ENCODE measurements at regions not wholly inside any gene's neighbourhood (a gene's known extent, or its start where the extent isn't known, plus 50 kb on each side); places are given as distances from the start of the nearest gene placed in this dataset.
A peak's percentile ranks its signal among the peaks of the same experiment; 100 is the strongest.
"Not testable (repeated sequence)": the region's sequence is repeated elsewhere in the genome, so short reads cannot be mapped to it uniquely, and the experiment has no call there.

DNA sequence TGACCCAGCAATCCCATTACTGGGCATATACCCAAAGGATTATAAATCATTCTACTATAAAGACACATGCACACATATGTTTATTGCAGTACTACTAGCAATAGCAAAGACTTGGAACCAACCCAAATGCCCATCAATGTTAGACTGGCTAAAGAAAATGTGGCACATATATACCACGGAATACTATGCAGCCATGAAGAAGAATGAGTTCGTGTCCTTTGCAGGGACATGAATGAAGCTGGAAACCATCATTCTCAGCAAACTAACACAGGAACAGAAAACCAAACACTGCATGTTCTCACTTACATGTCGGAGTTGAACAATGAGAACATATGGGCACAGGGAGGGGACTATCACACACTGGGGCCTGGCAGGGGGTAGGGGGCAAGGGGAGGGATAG, 183.0 kb downstream of the HACE1 start:
- intact Hi-C loops (cut with DNase I); ATAC-seq; DNase-seq (ENCODE audit: missing footprints): not testable (repeated sequence)

DNA sequence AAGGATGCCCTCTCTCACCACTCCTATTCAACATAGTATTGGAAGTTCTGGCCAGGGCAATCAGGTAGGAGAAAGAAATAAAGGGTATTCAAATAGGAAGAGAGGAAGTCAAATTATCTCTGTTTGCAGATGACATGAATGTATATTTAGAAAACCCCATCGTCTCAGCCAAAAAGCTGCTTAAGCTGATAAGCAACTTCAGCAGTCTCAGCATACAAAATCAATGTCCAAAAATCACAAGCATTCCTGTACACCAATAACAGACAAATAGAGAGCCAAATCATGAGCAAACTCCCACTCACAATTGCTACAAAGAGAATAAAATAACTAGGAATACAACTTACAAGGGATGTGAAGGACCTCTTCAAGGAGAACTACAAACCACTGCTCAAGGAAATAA, 184.6 kb downstream of the HACE1 start:
- DNase-seq (ENCODE audit: missing footprints); intact Hi-C loops (cut with DNase I); ATAC-seq: not testable (repeated sequence)

DNA sequence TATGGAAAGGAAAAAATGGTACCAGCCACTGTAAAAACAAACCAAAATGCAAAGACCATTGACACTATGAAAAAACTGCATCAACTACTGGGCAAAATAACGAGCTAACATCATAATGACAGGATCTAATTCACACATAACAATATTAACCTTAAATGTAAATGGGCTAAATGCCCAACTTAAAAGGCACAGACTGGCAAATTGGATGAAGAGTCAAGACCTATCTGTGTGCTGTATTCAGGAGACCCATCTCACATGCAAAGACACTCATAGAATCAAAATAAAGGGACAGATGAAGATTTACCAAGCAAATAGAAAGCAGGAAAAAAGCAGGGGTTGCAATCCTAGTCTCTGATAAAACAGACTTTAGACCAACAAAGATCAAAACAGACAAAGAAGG, 186.6 kb downstream of the HACE1 start:
- ATAC-seq; DNase-seq (ENCODE audit: missing footprints); intact Hi-C loops (cut with DNase I): not testable (repeated sequence)

DNA sequence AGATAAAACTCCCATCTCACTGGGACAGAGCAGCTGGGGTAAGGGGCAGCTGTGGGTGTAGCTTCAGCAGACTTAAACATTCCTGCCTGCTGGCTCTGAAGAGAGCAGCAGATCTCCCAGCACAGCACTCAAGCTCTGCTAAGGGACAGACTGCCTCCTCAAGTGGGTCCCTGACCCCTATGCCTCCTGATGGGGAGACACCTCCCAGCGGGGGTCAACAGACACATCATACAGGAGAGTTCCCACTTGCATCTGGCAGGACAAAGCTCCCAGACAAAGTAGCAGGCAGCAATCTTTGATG, 188.2 kb downstream of the HACE1 start:
- intact Hi-C loops (cut with DNase I); DNase-seq (ENCODE audit: missing footprints); ATAC-seq: not testable (repeated sequence)

DNA sequence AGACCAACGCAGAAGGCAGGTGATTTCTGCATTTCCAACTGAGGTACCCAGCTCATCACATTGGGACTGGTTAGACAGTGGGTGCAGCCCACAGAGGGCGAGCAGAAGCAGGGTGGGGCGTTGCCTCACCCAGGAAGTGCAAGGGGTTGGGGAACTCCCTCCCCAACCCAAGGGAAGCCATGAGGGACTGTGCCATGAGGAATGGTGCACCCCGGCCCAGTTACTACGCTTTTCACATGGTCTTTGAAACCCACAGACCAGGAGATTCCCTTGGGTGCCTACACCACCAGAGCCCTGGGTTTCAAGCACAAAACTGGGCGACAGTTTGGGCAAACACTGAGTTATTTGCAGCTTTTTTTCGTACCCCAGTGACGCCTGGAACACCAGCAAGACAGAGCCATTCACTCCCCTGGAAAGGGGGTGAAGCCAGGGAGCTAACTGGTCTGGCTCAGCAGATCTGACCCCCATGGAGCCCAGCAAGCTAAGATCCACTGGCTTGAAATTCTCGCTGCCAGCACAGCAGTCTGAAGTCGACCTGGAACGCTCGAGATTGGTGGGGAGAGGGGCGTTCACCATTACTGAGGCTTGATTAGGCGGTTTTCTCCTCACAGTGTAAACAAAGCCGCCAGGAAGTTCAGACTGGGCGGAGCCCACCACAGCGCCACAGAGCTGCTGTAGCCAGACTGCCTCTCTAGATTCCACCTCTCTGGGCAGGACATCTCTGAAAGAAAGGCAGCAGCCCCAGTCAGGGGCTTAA, 188.7 kb downstream of the HACE1 start:
- DNase-seq (ENCODE audit: missing footprints); intact Hi-C loops (cut with DNase I); ATAC-seq: not testable (repeated sequence)

DNA sequence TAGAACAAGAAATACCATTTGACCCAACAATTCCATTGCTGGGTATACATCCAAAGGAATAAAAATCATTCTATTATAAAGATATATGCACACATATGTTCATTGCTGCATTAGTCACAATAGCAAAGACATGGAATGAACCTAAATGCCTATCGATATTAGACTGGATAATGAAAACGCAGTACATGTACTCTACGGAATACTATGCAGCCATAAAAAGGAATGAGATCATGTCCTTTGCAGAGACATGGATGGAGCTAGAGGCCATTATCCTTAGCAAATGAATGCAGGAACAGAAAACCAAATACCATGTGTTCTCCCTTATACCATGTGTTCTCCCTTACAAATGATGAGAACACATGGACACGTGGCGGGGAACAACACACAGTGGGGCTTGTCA, 190.2 kb downstream of the HACE1 start:
- DNase-seq (ENCODE audit: missing footprints) (no peak), ATAC-seq (no peak)
- intact Hi-C loops (cut with DNase I) = no loop called here

DNA sequence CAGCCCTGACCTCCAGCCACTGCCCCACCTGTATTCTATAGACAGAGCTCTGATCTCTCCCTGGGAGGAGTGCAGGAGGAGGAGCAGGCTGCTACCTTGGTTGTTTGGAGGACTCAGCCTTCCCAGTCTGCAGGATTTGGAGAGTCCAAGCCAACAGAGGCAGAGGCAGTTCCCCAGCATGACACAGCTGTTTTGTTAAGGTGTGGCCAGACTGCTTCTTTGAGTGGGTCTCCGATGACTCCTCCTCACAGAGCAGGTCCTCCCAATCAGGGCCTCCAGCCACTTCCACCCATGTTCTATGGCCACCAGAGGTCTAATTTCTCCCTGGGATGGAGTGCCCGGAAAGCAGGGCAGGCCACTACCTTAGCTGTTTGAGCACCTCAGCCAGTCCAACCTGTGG, 203.5 kb downstream of the HACE1 start:
- intact Hi-C loops (cut with DNase I) = no loop called here
- ATAC-seq (no peak), DNase-seq (ENCODE audit: missing footprints) (no peak)

DNA sequence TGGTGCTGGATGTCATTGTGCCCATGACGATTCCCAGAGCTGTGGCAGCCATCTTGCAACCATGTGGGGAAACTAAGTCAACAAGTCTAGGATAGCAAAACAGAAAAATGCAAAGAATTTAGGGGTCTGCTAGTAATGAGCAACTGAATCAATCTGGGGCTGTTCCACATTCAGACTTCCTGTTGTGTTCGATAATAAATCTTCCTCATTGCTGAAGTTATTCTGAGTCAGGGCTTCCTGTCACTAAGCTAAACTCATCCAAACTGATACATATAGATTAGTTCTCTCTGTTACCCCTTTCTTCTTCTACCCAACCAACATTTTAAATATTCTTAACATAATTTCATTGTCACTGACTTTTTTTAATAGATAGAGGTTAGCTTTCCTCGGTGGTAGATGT, 205.9 kb downstream of the HACE1 start:
- intact Hi-C loops (cut with DNase I) = no loop called here
- no peak for ATAC-seq
- no peak for DNase-seq (ENCODE audit: missing footprints)

DNA sequence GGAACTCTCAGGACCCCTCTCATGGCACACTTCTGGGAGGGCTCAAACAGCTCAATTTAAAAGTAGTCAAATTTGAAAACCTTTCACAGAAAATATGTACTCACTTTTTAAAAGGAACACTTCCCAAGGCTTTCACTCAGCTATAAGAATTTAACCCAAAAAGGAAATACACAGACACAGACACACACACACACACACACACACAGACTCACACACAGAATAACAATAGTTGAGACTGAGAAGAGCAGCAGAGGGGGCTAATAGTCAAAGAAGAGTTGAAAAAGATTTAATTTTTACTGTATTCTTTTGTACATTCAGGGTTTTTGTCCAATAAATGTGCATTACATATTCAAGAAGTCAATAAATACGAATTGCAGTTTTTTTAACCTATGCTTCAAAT, 211.4 kb downstream of the HACE1 start:
- ATAC-seq = no peak
- intact Hi-C loops (cut with DNase I) = no loop called here
- DNase-seq (ENCODE audit: missing footprints) = no peak

DNA sequence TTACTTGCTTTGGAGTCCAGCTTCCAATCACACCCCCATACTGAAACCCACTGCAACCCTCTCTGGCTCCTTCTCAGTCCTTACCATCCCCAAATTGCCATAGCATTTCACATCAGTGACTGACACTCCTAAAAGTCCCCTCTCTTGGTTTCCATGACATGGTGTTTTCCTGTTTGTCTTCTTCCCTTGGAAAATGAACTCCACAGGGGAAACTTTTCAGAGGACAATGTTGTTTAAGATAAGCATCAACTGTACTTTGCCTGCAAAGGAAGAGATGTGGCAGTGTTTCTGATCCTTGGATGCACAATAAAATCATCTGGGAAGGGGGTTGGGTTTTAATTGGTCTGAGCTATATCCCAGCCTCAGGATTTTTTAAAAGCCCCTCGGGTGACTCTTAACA, 214.9 kb downstream of the HACE1 start:
- DNase-seq (ENCODE audit: missing footprints) = no peak
- ATAC-seq = no peak

DNA sequence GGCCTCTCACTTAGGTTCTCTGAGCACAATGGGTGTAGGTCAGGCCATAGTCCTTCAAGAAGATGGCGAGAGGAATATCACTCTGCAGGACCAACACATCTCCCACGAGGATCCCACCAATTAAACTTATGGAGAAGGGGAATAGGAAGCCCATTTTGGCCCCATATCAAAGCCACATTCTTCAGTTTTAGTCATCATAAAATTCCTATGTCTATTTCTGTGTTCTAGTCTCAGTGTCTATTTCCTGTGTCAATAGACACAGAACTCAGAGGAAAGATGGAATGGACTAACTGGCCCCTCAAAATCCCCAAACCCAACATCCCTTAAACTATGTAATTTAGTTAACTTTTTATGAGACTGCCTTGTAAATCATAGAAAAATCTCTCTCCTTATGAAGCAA, 216.8 kb downstream of the HACE1 start:
- no peak for ATAC-seq
- DNase-seq (ENCODE audit: missing footprints) = no peak
- intact Hi-C loops (cut with DNase I) = no loop called here

More for the DNA sequence above, 214.9 kb downstream of the HACE1 start:
- intact Hi-C loops (cut with DNase I) = no loop called here

DNA sequence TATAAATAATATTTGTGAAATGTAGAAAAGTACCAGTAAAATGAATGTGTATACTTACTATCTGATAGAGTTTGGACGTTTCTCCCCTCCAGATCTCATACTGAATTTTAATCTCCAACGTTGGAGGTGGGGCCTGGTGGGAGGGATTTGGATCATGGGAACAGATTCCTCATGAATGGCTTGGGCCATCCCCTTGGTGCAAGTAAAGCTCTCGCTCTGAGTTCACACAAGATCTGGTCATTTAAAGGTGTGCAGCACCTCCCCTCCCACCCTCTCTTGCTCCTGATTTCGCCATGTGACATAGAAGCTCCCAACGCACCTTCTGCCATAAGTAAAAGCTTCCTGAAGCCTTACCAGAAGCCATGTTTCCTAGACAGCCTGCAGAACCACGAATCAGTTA, 219.0 kb downstream of the HACE1 start:
- no peak for DNase-seq (ENCODE audit: missing footprints)
- intact Hi-C loops (cut with DNase I) = no loop called here
- ATAC-seq = no peak

DNA sequence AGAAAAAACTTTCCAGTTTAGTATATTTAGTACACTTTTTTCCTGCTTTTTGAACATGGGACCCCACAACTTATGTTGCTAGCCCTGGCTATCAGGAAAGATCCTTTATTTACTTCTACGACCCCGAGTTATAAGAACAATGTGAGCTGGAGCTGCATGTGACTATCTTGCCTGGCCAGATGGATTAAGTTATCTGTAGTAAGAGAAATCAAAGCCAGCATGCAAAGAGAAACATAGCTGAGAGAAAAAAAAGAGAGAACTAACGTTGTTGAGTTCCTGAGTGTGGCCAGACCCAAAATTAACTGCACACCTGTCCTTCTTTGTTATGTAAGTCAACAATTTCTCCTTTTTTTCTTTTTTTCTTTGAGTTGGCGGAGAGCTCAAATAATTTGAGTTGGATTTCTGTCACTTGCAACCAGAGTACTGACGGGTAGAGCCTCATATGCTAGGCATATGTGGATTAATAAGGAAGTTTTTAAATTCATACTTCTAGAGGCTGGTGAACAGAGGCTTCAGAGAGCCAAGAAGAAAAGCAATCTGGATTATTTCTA, 219.5 kb downstream of the HACE1 start:
- DNase-seq (ENCODE audit: missing footprints) (no peak), ATAC-seq (no peak)
- intact Hi-C loops (cut with DNase I) = no loop called here

DNA sequence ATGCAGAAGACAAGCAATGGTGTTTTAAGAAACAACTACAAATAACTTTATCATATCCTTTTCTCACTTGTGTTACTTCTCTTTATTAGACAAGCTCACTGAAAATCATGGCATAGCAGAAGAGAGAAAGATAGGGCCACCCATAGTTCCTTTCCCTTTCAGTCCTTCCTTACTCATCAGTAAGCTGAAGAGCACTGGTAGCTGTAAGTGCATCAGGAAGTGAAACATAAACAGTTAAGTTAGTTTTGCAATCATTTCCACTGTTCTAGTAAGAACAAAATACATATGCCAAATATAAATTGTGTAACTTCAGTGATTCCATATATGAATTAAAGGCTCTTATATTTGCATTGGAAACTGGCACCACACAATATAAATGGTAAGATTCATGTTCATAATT, 220.1 kb downstream of the HACE1 start:
- peak; percentile 66 for ATAC-seq
- intact Hi-C loops (cut with DNase I) = loop anchor here (2.0 kb wide), 1 partner anchor 65 kb away; no protein-coding TSS in a partner anchor
- no peak for DNase-seq (ENCODE audit: missing footprints)

DNA sequence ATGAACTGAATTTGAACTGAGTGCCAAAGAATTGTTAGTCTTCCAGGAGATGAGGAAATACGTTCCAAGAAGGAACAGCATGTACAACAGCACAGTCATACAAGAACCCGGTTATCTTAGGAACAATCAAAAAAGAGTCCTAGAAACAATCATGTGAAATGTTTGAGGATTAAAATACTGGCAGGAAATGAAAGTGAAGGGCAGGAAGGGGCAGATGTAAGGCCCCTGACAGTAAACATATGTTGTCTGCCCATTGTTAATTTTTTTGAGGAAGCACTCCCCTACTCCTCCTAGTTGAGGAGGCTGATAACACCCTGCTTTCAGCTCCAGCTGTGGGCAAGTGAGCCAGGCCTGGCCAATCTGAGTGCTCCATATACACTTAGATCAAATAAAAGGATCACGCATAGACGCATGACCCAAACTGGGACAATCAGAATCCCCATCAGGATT, 220.9 kb downstream of the HACE1 start:
- ATAC-seq (peak; percentile 82), DNase-seq (ENCODE audit: missing footprints) (peak; percentile 70)
- intact Hi-C loops (cut with DNase I) = loop anchor here (2.0 kb wide), 1 partner anchor 66 kb away; no protein-coding TSS in a partner anchor

DNA sequence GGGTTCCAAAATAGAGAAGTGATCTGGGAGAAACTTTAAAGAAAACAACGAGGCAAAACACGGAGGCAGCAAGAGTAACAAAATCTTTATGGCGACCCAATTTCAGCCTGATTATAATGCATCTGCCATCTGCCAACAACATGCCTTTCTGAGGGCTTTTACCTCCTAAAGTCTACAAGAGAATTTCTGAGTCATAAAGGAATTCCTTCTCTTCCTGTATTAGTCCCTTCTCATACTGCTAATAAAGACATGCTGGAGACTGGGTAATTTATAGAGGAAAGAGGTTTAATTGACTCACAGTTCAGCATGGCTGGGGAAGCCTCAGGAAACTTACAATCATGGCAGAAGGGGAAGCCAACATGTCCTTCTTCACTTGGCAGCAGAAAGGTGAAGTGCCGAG, 226.6 kb downstream of the HACE1 start:
- intact Hi-C loops (cut with DNase I) = no loop called here
- ATAC-seq (no peak), DNase-seq (ENCODE audit: missing footprints) (no peak)

DNA sequence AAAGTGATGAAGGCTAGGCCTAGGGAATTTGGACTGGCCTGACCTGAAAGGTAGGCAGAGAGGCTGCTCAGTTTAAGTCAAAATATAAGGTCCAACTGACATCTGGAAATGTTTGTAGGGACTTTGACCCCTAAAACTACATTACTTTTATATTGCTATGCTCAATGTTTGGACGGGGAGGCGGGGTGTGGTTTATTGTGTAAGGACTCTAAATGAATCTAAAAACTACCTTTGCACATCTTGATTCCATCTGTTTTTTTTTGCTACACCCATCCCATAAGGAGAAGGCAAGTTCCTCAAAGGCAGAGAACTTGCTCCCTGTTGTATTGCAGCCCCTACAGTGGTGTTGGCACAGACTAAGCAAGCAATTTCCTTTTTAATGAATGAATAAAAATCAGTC, 227.1 kb downstream of the HACE1 start:
- ATAC-seq (no peak), DNase-seq (ENCODE audit: missing footprints) (no peak)
- intact Hi-C loops (cut with DNase I) = no loop called here

DNA sequence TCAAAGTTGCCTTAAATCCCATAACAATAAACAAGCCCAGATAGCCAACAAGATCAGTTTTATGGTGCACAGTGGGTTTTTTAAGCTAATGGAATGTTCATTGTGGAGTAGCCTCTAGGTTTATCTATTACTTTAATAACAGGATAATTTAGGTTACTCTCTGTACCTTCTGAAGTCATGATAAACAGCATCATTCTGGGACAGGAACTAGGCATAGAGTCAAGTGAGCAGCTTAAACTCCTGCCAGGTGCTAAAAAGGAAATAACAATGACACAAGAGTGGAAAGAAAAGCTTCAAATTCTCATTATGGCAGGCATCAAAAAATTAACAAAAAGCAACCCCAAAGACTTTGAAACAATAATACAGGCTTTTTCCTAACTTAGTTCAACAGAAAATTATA, 228.8 kb downstream of the HACE1 start:
- intact Hi-C loops (cut with DNase I) = no loop called here
- DNase-seq (ENCODE audit: missing footprints) (no peak), ATAC-seq (no peak)

DNA sequence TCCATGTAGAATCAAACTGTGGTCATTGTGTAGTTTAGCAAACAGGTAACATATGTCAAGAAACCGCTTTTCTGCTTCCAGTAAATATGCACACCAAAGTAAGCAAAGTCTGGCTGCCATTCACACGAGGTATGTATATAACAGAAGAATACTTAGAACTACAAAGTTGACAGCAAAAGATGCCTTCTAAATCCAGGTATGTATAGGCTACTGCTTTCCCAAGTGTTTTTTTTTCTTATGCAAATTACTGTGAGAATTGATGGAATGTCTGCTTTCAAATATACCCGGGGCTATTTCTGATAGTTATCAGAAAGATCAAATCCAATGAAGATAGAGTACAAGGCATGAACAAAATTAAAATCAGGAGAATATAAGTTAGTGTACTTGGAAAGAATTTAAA, 229.2 kb downstream of the HACE1 start:
- ATAC-seq = no peak

DNA sequence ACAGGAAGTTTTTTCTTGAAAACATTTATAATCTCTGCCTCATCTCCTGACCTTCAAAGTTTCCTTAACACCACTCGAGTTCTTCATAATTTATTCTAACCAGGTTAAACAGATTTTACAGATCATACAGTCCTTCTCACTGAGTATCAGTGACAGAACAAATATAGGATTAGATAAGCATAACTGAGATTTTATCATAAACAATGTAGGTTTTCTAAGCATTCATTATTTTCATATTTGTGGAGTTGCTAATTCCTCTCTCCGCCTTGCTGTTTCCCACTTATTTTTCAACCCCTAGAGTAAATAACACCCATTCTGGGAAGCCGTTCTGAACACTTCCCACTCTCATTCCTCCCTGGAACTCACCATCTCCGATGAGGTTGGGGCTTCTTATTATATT, 229.9 kb downstream of the HACE1 start:
- ATAC-seq = no peak
- no peak for DNase-seq (ENCODE audit: missing footprints)
- intact Hi-C loops (cut with DNase I) = no loop called here

More for the DNA sequence above, 229.2 kb downstream of the HACE1 start:
- intact Hi-C loops (cut with DNase I) = no loop called here
- no peak for DNase-seq (ENCODE audit: missing footprints)

DNA sequence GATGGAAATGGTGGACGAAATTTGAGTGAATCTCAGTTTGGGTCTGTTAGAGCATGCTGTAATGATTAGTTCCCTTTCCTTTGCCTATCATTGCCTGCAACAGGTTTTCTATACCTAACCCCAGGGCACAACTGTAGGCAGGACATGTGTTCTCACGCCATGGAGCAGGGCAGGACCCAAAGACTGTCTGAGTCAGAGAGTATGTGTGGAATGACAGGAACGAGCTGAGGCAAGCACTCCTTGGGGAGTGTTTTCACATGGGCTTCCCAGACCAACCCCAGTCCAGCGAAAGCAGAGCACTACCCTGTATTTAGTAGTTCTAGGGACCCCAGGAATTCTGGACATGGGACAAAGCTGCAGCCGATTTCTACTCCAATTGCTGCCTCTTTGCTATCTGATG, 234.2 kb downstream of the HACE1 start:
- intact Hi-C loops (cut with DNase I) = no loop called here
- no peak for ATAC-seq
- no peak for DNase-seq (ENCODE audit: missing footprints)

All from Right ventricle myocardium inferior (tissue), 1 donor.